SJSA1 (cell line): ENCODE measurements at regions not wholly inside any gene's neighbourhood (a gene's known extent, or its start where the extent isn't known, plus 50 kb on each side); places are given as distances from the start of the nearest gene placed in this dataset.

Experiments
- DNase-seq, 2 experiments: peaks; one replicate each; pipeline ENCODE4 v3.0.0-alpha.2; 2015 to 2020; ENCODE audit warnings: low spot score in 2 of 2, low read depth in 1 of 2
- H3K27ac ChIP-seq: fragments of 250-450 bp; sonication (Bioruptor Pico); 2 replicates; pipeline ENCODE4 v1.5.1; 2020; ENCODE audit warnings: mild to moderate bottlenecking, moderate library complexity
- H3K27me3 ChIP-seq: fragments of 250-450 bp; sonication (Bioruptor Pico); replicated peaks from 2 replicates; pipeline ENCODE4 v1.5.1; 2020; ENCODE audit warnings: mild to moderate bottlenecking, moderate library complexity
- H3K36me3 ChIP-seq: fragments of 250-450 bp; sonication (Bioruptor Pico); 2 replicates; pipeline ENCODE4 v1.5.1; 2020; ENCODE audit warnings: mild to moderate bottlenecking
- H3K4me1 ChIP-seq: fragments of 250-450 bp; sonication (Bioruptor Pico); replicated peaks from 2 replicates; pipeline ENCODE4 v1.6.1; 2021; ENCODE audit warnings: mild to moderate bottlenecking
- H3K4me3 ChIP-seq: fragments of 250-450 bp; sonication (Bioruptor Pico); 2 replicates; pipeline ENCODE4 v1.5.1; 2020; ENCODE audit warnings: mild to moderate bottlenecking
- H3K9me3 ChIP-seq: fragments of 250-450 bp; sonication (Bioruptor Pico); replicated peaks from 2 replicates; pipeline ENCODE4 v1.5.1; 2020; ENCODE audit warnings: mild to moderate bottlenecking

- H3K4me3 ChIP-seq: no peak overlapping the region
- H3K36me3 ChIP-seq: no peaks in the 10 kb centered on the region
- no peaks in the 10 kb centered on the region for H3K4me1 ChIP-seq
- H3K9me3 ChIP-seq: no peaks in the 10 kb centered on the region
- H3K27ac ChIP-seq: no peak overlapping the region
- DNase-seq: peak in 1 of 2 experiments; percentile 26
- H3K27me3 ChIP-seq: no peaks in the 10 kb centered on the region
These were observed 62.9 kb downstream of the ACKR3 start for GRCh38 chr2:236632295-236633218.

GRCh38 chr2:236633219-236633570 lies 63.6 kb downstream of the ACKR3 start:
- Histone ChIP-seq H3K9me3 (no peaks in the 10 kb centered on the region), H3K36me3 (no peaks in the 10 kb centered on the region), H3K4me3 (no peak overlapping the region), H3K27me3 (no peaks in the 10 kb centered on the region), H3K4me1 (no peaks in the 10 kb centered on the region), H3K27ac (no peak overlapping the region)
- peak in 1 of 2 experiments; percentile 25 for DNase-seq

DNA sequence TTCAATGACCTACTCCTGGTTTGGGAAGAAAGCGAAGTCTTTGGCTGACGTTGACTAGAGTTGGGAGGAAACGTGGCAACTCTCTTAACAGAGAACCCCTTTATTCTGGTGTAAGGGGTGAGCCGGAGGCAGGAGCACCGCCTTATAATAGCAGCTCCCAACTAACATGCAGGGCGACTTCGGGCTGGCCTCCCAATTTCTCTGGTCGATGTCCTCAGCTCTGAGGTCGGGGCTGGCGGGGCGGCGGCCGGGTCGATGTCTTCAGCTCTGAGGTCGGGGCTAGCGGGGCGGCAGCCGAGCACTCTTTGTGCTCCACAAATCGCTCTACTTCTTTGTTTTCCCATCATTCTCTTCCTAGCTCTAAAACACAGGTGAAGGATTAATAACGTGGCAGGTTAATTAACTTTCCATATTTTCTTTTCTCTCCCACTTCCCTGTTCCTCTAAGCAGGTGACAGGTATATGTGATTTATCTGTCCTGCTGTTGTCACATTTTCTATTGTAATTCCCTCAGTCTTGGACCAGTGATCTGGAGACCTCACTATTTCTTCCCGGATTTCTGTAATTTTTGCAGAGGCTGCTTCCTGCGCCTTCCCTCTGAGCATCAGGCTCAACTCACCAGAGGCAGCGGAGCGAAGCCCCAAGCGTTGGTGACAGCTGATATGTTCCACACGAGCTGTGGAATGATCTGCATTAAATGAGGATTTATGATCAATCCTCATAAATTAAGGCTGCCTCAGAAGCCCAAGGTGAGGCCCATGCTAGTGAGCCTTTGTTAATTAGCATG lies 64.3 kb downstream of the ACKR3 start:
- Histone ChIP-seq H3K27me3 (no peaks in the 10 kb centered on the region), H3K4me3 (no peak overlapping the region), H3K27ac (no peak overlapping the region), H3K36me3 (no peaks in the 10 kb centered on the region), H3K9me3 (no peaks in the 10 kb centered on the region), H3K4me1 (no peaks in the 10 kb centered on the region)
- peak in 1 of 2 experiments; percentile 34 for DNase-seq

DNA sequence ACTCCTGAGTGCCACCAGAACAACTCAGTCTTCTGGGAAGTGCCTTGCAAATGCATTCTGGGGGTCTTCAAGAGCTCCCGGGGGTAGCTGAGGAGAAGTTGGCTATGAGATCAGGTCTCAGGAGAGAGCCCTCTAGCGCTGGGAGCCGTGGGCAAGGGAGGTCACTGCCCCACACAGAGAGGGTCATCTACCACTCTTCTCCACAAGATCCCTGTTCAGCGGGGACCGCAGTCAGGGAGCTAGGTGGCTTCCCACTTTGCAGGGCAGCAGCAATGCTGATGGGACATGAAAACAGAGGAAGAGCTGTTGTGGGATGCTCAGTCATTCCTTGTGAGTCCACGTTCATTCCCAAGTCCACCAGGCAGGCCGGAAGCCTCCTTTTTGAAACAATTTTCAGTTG lies 66.6 kb downstream of the ACKR3 start:
- no peak overlapping the region for H3K4me3 ChIP-seq
- H3K27me3 ChIP-seq: no peaks in the 10 kb centered on the region
- peak in 1 of 2 experiments; percentile 34 for DNase-seq
- H3K36me3 ChIP-seq: no peaks in the 10 kb centered on the region
- no peaks in the 10 kb centered on the region for H3K4me1 ChIP-seq
- H3K9me3 ChIP-seq: no peaks in the 10 kb centered on the region
- no peak overlapping the region for H3K27ac ChIP-seq

DNA sequence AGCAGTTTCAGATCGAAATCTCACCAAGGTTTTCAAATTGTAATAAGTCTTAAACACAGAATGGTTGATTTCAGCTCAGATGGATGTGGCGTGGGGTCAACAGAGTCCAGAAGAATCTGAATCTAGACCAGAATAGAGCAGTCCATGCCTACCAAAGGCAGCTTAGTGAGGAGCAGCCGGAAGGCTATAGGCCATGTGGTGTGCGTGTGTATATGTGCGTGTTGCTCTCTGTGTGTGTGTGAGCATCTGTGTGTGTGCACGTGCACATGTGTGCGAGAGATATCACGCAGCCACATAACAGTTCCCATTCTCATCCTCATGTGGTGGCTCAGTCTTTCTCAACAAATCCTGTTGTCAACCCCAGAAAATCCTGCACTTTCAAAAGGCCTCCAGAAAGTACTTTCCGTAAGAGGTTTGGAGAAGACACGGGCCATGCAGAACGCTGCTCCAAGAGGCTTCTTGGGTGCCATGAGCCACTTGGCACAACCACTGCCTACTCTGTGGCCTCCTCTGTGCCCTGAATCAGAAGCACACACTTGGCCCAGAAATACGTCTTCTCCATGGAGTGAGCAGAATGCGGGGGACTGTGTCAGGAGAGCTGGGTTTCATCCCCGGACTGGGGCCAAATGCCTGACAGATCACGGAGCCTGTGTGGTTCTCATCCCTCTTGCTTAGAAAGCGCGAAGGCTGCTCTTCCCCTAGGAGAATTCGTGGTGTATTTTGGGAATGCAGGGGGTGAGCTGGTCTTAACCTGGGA lies 67.3 kb downstream of the ACKR3 start:
- Histone ChIP-seq H3K27ac (no peak overlapping the region), H3K27me3 (no peaks in the 10 kb centered on the region), H3K4me3 (no peak overlapping the region), H3K9me3 (no peaks in the 10 kb centered on the region), H3K4me1 (peaks cover 2% of the 10 kb centered on the region), H3K36me3 (no peaks in the 10 kb centered on the region)
- peak in 1 of 2 experiments; percentile 32 for DNase-seq

GRCh38 chr2:236637686-236638569 lies 68.3 kb downstream of the ACKR3 start:
- Histone ChIP-seq H3K36me3 (no peaks in the 10 kb centered on the region), H3K27me3 (no peaks in the 10 kb centered on the region), H3K9me3 (no peaks in the 10 kb centered on the region), H3K4me3 (no peak overlapping the region), H3K27ac (no peak overlapping the region), H3K4me1 (peaks cover 12% of the 10 kb centered on the region)
- DNase-seq: peak in 1 of 2 experiments; percentile 18

- Histone ChIP-seq H3K27me3 (no peaks in the 10 kb centered on the region), H3K4me3 (no peak overlapping the region), H3K27ac (no peak overlapping the region), H3K9me3 (no peaks in the 10 kb centered on the region), H3K36me3 (no peaks in the 10 kb centered on the region), H3K4me1 (peaks cover 20% of the 10 kb centered on the region)
- DNase-seq: peak in 1 of 2 experiments; percentile 23
These were observed 69.1 kb downstream of the ACKR3 start for GRCh38 chr2:236638707-236639106.

DNA sequence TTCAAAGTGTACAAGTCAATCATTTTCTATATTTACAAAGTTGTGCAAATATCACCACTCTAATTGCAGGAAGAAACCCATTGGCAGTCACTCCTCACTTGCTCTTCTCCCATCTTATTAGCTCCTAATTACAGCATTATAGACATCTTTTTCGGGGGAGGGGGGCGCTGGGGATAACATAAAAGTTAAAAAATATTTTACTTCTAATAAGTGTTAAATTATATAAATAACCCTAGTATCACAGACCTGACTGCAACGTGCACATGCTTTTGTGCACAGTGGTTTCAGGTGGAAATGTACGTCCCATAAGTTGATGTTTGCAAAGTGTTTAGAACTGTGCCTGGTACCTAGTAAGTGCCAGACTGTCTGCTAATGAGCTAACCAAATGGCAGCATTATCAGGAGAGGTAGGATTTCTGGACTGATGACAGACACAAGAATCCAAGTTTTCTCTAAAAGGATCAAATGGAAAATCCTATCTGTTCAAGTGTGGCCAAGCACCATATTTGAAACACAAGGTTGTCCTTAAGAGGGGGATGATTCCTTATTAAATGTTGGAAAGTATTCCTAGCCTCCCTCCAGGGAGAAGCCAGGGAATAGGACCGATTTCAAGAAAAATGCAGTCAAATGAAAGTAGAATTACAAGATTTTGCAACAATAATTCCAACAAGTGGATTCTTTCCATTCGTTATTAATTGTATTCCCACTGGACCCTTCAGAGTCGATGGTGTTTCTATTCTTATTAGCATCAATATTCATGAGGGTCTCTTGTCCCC lies 70.0 kb downstream of the ACKR3 start:
- no peak overlapping the region for H3K4me3 ChIP-seq
- peaks cover 23% of the 10 kb centered on the region for H3K4me1 ChIP-seq
- peak in 1 of 2 experiments; percentile 11 for DNase-seq
- H3K36me3 ChIP-seq: no peaks in the 10 kb centered on the region
- no peaks in the 10 kb centered on the region for H3K9me3 ChIP-seq
- no peaks in the 10 kb centered on the region for H3K27me3 ChIP-seq
- H3K27ac ChIP-seq: no peak overlapping the region

DNA sequence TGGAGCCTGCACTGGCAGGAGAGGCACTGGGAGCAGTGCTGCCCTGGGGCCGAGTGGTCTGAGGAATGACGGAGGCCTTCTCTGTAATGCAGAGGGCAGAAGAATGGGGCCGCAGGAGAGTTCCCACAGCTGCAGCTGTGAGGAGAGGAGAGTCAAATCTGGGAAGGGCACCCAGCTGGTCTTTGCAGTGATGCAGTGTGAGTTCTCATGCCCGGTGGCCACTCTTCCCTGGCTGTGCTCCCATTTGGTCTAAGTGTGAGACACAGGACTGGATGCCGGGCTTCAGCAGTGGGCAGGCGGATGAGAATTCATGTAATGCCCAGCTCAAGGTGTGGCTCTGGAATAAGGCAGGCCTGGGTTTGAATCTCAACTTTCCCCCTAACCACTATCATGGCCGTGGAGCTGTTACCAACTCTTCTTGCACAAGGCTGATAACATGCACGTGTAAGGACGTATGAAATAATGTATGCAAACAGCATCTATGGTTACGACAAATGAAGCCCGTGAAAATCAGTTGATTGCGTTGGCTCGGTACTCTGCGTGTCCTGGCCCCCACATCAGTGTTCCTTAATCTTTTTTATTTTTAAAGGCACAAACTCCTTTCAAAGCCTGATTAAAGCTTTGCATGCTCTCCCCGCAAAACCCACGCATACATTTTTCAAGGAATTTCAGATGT lies 71.6 kb downstream of the ACKR3 start:
- DNase-seq: no peak
- peaks cover 23% of the 10 kb centered on the region for H3K4me1 ChIP-seq
- H3K27ac ChIP-seq: no peak overlapping the region
- no peaks in the 10 kb centered on the region for H3K27me3 ChIP-seq
- no peaks in the 10 kb centered on the region for H3K9me3 ChIP-seq
- no peak overlapping the region for H3K4me3 ChIP-seq
- no peaks in the 10 kb centered on the region for H3K36me3 ChIP-seq

- Histone ChIP-seq H3K36me3 (no peaks in the 10 kb centered on the region), H3K4me1 (peaks cover 23% of the 10 kb centered on the region), H3K4me3 (no peak overlapping the region), H3K27me3 (no peaks in the 10 kb centered on the region), H3K9me3 (no peaks in the 10 kb centered on the region), H3K27ac (peak overlapping the region; percentile 92)
- DNase-seq: no peak
These were observed 72.5 kb downstream of the ACKR3 start for GRCh38 chr2:236642125-236642524.

DNA sequence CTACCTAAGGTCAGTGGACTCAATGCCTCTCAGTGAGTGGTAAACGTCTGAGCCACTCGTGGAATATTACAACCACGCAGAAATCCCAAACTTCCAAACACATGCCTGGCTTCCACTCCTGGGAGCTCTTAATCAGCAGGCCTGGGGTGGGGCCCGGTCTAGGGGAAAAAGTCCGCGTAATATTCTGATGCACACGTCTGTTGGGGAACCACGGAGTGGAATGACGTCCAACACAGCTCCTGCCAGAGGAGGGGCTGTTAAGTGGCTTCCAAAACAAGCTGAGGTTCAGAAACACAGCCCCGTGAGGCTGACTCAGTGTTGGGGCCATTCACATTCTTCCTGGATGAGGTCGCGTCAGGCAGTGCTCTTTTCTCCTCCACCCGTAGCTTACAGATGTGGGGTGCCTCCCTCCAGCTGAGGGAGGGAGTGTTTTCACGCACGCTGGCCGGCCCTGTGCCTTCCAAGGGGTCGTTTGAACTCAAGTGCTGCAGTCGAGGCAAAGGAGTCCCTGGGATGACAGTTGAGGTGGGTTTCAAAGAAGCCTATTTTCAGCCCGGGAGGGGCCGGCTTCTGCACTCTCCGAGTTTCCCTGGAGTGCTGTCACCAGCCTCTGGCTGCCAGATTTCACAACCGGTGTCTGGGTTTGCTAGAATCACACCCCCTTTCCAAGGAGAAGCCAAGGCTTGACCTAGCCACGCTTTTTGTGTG lies 73.1 kb downstream of the ACKR3 start:
- peak; percentile 97 to 98 for DNase-seq
- Histone ChIP-seq H3K36me3 (no peaks in the 10 kb centered on the region), H3K27me3 (no peaks in the 10 kb centered on the region), H3K4me1 (peaks cover 23% of the 10 kb centered on the region), H3K27ac (peak overlapping the region; percentile 92), H3K4me3 (no peak overlapping the region), H3K9me3 (no peaks in the 10 kb centered on the region)
